MM.1S (cell line): ENCODE measurements at regions not wholly inside any gene's neighbourhood (a gene's known extent, or its start where the extent isn't known, plus 50 kb on each side); places are given as distances from the start of the nearest gene placed in this dataset.

Source experiments
- DNase-seq: peaks from one replicate; pipeline ENCODE4 v3.0.0-alpha.2; 2015
- H2AFZ ChIP-seq: fragments of 300-600 bp; sonication (generic); 2 replicates; pipeline ENCODE4 v1.6.0; 2016; ENCODE audit warnings: antibody characterized with exemption, low read length
- H3F3A ChIP-seq: fragments of 300-600 bp; sonication (generic); 2 replicates; pipeline ENCODE4 v1.6.1; 2016; ENCODE audit warnings: mild to moderate bottlenecking, antibody characterized with exemption, low read length, moderate library complexity, mixed read lengths; ENCODE audit not compliant: insufficient read depth
- H3K27ac ChIP-seq: fragments of 300-600 bp; sonication (generic); 2 replicates; pipeline ENCODE4 v1.5.1; 2016; ENCODE audit warnings: mild to moderate bottlenecking, low read length
- H3K27me3 ChIP-seq: fragments of 300-600 bp; sonication (generic); replicated peaks from 2 replicates; pipeline ENCODE4 v1.6.0; 2016; ENCODE audit warnings: low read length; ENCODE audit not compliant: insufficient read depth
- H3K36me3 ChIP-seq: fragments of 300-600 bp; sonication (generic); replicated peaks from 2 replicates; pipeline ENCODE4 v1.6.1; 2016; ENCODE audit warnings: mild to moderate bottlenecking, low read length, mixed read lengths; ENCODE audit not compliant: insufficient read depth
- H3K4me1 ChIP-seq: fragments of 300-600 bp; sonication (generic); 2 replicates; pipeline ENCODE4 v1.6.1; 2016; ENCODE audit warnings: low read length, mixed read lengths
- H3K4me2 ChIP-seq: fragments of 300-600 bp; sonication (generic); 2 replicates; pipeline ENCODE4 v1.6.0; 2016; ENCODE audit warnings: low read depth, low read length
- H3K4me3 ChIP-seq: fragments of 300-600 bp; sonication (generic); 2 replicates; pipeline ENCODE4 v1.5.1; 2016; ENCODE audit warnings: low read length, mixed read lengths
- H3K79me2 ChIP-seq: fragments of 300-600 bp; sonication (generic); 2 replicates; pipeline ENCODE4 v1.6.1; 2016; ENCODE audit warnings: mixed run types, low read length, mixed read lengths
- H3K9ac ChIP-seq: fragments of 300-600 bp; sonication (generic); 2 replicates; pipeline ENCODE4 v1.6.1; 2016; ENCODE audit warnings: low read length, mixed read lengths
- H3K9me2 ChIP-seq: fragments of 300-600 bp; sonication (generic); replicated peaks from 2 replicates; pipeline ENCODE4 v1.6.1; 2016; ENCODE audit warnings: mild to moderate bottlenecking, low read length, mixed read lengths; ENCODE audit not compliant: insufficient read depth
- H3K9me3 ChIP-seq: fragments of 300-600 bp; sonication (generic); replicated peaks from 2 replicates; pipeline ENCODE4 v1.6.1; 2016; ENCODE audit warnings: mild to moderate bottlenecking, low read length, mixed read lengths; ENCODE audit not compliant: insufficient read depth
- H4K20me1 ChIP-seq: fragments of 300-600 bp; sonication (generic); 2 replicates; pipeline ENCODE4 v1.6.1; 2016; ENCODE audit warnings: mild to moderate bottlenecking, low read length, moderate library complexity, mixed read lengths; ENCODE audit not compliant: insufficient read depth
- EZH2 ChIP-seq: fragments of 300-600 bp; sonication (generic); optimal IDR thresholded peaks from 2 replicates; pipeline ENCODE3; 2017; ENCODE audit warnings: low read depth, mild to moderate bottlenecking, antibody characterized with exemption, low read length, mixed read lengths
- EZH2phosphoT487 ChIP-seq: fragments of 300-600 bp; sonication (generic); IDR thresholded peaks from 2 replicates; pipeline ENCODE4 v1.6.1; 2018; ENCODE audit warnings: antibody characterized with exemption, low read length
- TF ChIP-seq, protein P1 (sequence below): fragments of 300-600 bp; sonication (generic); IDR thresholded peaks from 2 replicates; pipeline ENCODE4 v1.5.1; 2016; ENCODE audit warnings: antibody characterized with exemption, low read length, mixed read lengths

DNA sequence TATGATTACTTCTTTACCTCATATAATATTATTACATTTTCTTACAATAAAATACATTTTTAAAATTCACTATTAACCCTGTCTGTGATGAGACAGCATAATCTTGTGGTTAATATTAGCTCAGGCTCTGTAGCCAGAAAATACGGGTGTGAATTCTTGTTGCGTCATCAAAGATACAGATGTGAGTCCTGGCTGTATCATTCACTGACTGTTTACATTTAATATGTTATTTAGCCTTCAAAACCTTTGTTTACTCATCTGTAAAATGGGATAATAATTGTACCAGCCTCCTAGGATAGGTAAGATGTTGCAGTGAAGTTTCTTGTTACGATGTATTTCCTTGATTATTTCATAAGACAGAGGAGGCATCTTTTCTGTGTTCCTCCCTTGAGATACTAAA, 184.7 kb upstream of the PRPS1L1 start:
- Histone ChIP-seq H3K4me1 (no peaks in the 10 kb centered on the region), H3K27ac (no peak overlapping the region), H3K9ac (no peak overlapping the region), H3K4me2 (no peak overlapping the region), H4K20me1 (no peaks in the 10 kb centered on the region), H3K79me2 (no peaks in the 10 kb centered on the region), H3F3A (no peaks in the 10 kb centered on the region), H3K27me3 (no peaks in the 10 kb centered on the region), H3K9me3 (no peaks in the 10 kb centered on the region), H3K9me2 (no peaks in the 10 kb centered on the region), H3K4me3 (no peak overlapping the region), H3K36me3 (no peaks in the 10 kb centered on the region), H2AFZ (no peak overlapping the region)
- no peak for DNase-seq
- TF ChIP-seq, protein P1, sequence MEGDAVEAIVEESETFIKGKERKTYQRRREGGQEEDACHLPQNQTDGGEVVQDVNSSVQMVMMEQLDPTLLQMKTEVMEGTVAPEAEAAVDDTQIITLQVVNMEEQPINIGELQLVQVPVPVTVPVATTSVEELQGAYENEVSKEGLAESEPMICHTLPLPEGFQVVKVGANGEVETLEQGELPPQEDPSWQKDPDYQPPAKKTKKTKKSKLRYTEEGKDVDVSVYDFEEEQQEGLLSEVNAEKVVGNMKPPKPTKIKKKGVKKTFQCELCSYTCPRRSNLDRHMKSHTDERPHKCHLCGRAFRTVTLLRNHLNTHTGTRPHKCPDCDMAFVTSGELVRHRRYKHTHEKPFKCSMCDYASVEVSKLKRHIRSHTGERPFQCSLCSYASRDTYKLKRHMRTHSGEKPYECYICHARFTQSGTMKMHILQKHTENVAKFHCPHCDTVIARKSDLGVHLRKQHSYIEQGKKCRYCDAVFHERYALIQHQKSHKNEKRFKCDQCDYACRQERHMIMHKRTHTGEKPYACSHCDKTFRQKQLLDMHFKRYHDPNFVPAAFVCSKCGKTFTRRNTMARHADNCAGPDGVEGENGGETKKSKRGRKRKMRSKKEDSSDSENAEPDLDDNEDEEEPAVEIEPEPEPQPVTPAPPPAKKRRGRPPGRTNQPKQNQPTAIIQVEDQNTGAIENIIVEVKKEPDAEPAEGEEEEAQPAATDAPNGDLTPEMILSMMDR = no peak
- no peak for TF ChIP-seq EZH2
- no peak for TF ChIP-seq EZH2phosphoT487

DNA sequence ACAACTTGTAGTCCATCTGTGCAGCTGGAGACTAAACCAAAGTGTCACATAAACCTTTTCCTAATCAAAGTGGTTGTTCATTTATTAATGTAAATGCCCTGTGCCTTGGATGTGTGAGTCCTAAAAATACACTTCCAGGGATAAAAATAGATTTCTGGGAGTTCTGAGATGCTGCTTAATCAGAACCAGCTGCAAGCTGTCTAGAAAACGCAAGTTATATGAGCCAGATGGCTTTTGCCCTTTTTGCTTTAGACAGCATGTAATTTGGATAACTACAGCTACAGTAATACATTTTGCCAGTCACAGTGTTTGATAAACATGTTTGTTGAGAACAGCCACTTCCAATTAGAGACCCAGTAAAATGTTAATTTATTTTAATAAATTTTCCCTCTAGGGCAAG, 185.1 kb upstream of the PRPS1L1 start:
- DNase-seq = no peak
- H3K4me1 ChIP-seq = no peaks in the 10 kb centered on the region
- H3K27ac ChIP-seq = no peak overlapping the region
- H2AFZ ChIP-seq = no peak overlapping the region
- no peaks in the 10 kb centered on the region for H3F3A ChIP-seq
- no peak overlapping the region for H3K9ac ChIP-seq
- H3K9me2 ChIP-seq = no peaks in the 10 kb centered on the region
- H4K20me1 ChIP-seq = no peaks in the 10 kb centered on the region
- H3K4me3 ChIP-seq = no peak overlapping the region
- TF ChIP-seq EZH2phosphoT487 (no peak), EZH2 (no peak)
- TF ChIP-seq, protein P1 = no peak
- H3K79me2 ChIP-seq = no peaks in the 10 kb centered on the region
- H3K4me2 ChIP-seq = no peak overlapping the region
- no peaks in the 10 kb centered on the region for H3K27me3 ChIP-seq
- H3K9me3 ChIP-seq = no peaks in the 10 kb centered on the region
- H3K36me3 ChIP-seq = no peaks in the 10 kb centered on the region

DNA sequence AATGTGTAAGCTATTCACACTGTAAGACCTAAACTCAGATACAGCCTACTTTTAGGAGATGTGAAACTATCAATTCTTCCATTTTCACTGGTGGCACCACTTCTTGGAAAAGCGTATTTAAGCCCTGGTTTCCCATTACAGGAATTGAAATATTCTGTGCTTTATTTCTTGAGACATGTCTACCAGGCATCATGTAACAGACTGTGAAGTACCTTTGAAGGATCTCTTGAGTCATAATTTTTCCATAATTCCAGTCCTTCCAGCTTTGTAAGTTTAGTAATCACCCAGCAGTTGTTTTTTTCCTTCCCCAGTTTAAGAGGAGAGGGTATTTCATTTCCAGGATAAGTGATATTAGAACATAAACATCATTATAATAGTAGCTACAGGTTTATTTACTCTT, 186.0 kb upstream of the PRPS1L1 start:
- H3K27ac ChIP-seq = no peak overlapping the region
- H3K4me3 ChIP-seq = no peak overlapping the region
- H4K20me1 ChIP-seq = no peaks in the 10 kb centered on the region
- no peaks in the 10 kb centered on the region for H3K9me2 ChIP-seq
- H2AFZ ChIP-seq = no peak overlapping the region
- no peaks in the 10 kb centered on the region for H3K79me2 ChIP-seq
- H3K36me3 ChIP-seq = no peaks in the 10 kb centered on the region
- H3K9me3 ChIP-seq = no peaks in the 10 kb centered on the region
- no peak for DNase-seq
- H3K4me1 ChIP-seq = no peaks in the 10 kb centered on the region
- H3K27me3 ChIP-seq = no peaks in the 10 kb centered on the region
- no peak for TF ChIP-seq EZH2phosphoT487
- TF ChIP-seq EZH2 = no peak
- TF ChIP-seq, protein P1 = no peak
- H3F3A ChIP-seq = no peaks in the 10 kb centered on the region
- H3K9ac ChIP-seq = no peak overlapping the region
- H3K4me2 ChIP-seq = no peak overlapping the region
